SK-N-SH (cell line): ENCODE measurements at regions not wholly inside any gene's neighbourhood (a gene's known extent, or its start where the extent isn't known, plus 50 kb on each side); places are given as distances from the start of the nearest gene placed in this dataset.

Source experiments
- CTCF ChIA-PET: fragments of 300-600, 350-600 bp; formaldehyde crosslinking; extraction: SDS; loops from one replicate; lab custom pipeline; 2021; lab: Yijun Ruan, JAX
- POLR2A ChIA-PET: fragments of 350-600 bp; sonication (Branson Sonifier 250); formaldehyde crosslinking; extraction: SDS; loops from one replicate; lab custom pipeline; 2020; ENCODE audit warnings: antibody characterized with exemption, inconsistent platforms; lab: Yijun Ruan, JAX
- DNase-seq: peaks from one replicate; pipeline ENCODE4 v3.0.0; 2012
- H2AFZ ChIP-seq: fragments of 200-600 bp; sonication (generic); 2 replicates; pipeline ENCODE4 v1.8.1; 2016; ENCODE audit warnings: antibody characterized with exemption, mild to moderate bottlenecking, low read depth
- H3F3A ChIP-seq: fragments of 200-600 bp; sonication (generic); replicated peaks from 2 replicates; pipeline ENCODE3; 2016; ENCODE audit warnings: antibody characterized with exemption, mild to moderate bottlenecking; ENCODE audit not compliant: insufficient read depth
- H3K27ac ChIP-seq, 2 experiments: fragments of 200-500 bp in 1 of 2; fragments of 200-600 bp in 1 of 2; sonication (Bioruptor generic) in 1 of 2; sonication (generic), shearing (Covaris generic) in 1 of 2; 2 replicates each; pipeline versions ENCODE4 v1.5.1 to v1.6.1; 2014 to 2016; ENCODE audit warnings: low read depth in 2 of 2, inconsistent platforms in 1 of 2, low read length in 1 of 2, mild to moderate bottlenecking in 1 of 2, mixed read lengths in 1 of 2
- H3K27me3 ChIP-seq: fragments of 200-600 bp; sonication (generic), shearing (Covaris generic); 2 replicates; pipeline ENCODE4 v1.6.1; 2016; ENCODE audit warnings: mixed run types; ENCODE audit not compliant: insufficient read depth
- H3K36me3 ChIP-seq, 2 experiments: fragments of 200-500 bp in 1 of 2; fragments of 200-600 bp in 1 of 2; sonication (Bioruptor generic) in 1 of 2; sonication (generic) in 1 of 2; replicated peaks in 1 of 2; 2 replicates each; pipeline versions ENCODE3 to v1.5.1; 2014 to 2016; ENCODE audit warnings: low read length in 1 of 2, mild to moderate bottlenecking in 1 of 2; ENCODE audit not compliant: insufficient read depth in 2 of 2, control insufficient read depth in 1 of 2
- H3K4me1 ChIP-seq, 2 experiments: fragments of 200-500 bp in 1 of 2; fragments of 200-600 bp in 1 of 2; sonication (Bioruptor generic) in 1 of 2; sonication (generic), shearing (Covaris generic) in 1 of 2; 2 replicates each; pipeline versions ENCODE4 v1.5.1 to v1.6.1; 2014 to 2016; ENCODE audit warnings: low read depth in 1 of 2, low read length in 1 of 2, mixed run types in 1 of 2; ENCODE audit not compliant: insufficient read depth in 2 of 2, control insufficient read depth in 1 of 2
- H3K4me2 ChIP-seq: fragments of 200-600 bp; sonication (generic), shearing (Covaris generic); 2 replicates; pipeline ENCODE4 v1.6.1; 2017; ENCODE audit warnings: mixed run types
- H3K4me3 ChIP-seq, 2 experiments: fragments of 200-500 bp in 1 of 2; fragments of 200-600 bp in 1 of 2; sonication (Bioruptor generic) in 1 of 2; sonication (generic), shearing (Covaris generic) in 1 of 2; 2 replicates each; pipeline versions ENCODE4 v1.5.1 to v1.8.1; 2014 to 2016; ENCODE audit warnings: low read depth in 2 of 2, inconsistent platforms in 1 of 2, low read length in 1 of 2, mild to moderate bottlenecking in 1 of 2, mixed read lengths in 1 of 2, moderate library complexity in 1 of 2
- H3K79me2 ChIP-seq: fragments of 200-600 bp; sonication (generic); 2 replicates; pipeline ENCODE4 v1.8.1; 2017; ENCODE audit warnings: mild to moderate bottlenecking; ENCODE audit not compliant: insufficient read depth
- H3K9ac ChIP-seq: fragments of 200-600 bp; sonication (generic); 2 replicates; pipeline ENCODE4 v1.6.1; 2017; ENCODE audit warnings: mixed run types
- H3K9me2 ChIP-seq: fragments of 200-600 bp; sonication (generic); 2 replicates; pipeline ENCODE4 v1.6.1; 2017; ENCODE audit warnings: mixed run types
- H3K9me3 ChIP-seq: fragments of 200-600 bp; sonication (generic); 2 replicates; pipeline ENCODE4 v1.6.1; 2017; ENCODE audit warnings: mixed run types, mild to moderate bottlenecking, moderate library complexity
- H4K20me1 ChIP-seq: fragments of 200-600 bp; sonication (generic); 2 replicates; pipeline ENCODE4 v1.6.1; 2017; ENCODE audit warnings: mild to moderate bottlenecking, mixed run types; ENCODE audit not compliant: insufficient read depth
- CTCF ChIP-seq: fragments of 200-600 bp; sonication (generic); IDR thresholded peaks from 2 replicates; pipeline ENCODE4 v1.6.1; 2017; ENCODE audit warnings: antibody characterized with exemption, mild to moderate bottlenecking, moderate library complexity
- EZH2phosphoT487 ChIP-seq: fragments of 200-600 bp; sonication (generic); IDR thresholded peaks from 2 replicates; pipeline ENCODE4 v1.6.1; 2017; ENCODE audit warnings: low read depth, mixed run types, mild to moderate bottlenecking, antibody characterized with exemption, moderate library complexity, borderline replicate concordance
- FOXJ3 ChIP-seq: sonication (generic); formaldehyde crosslinking; IDR thresholded peaks from 2 replicates; pipeline ENCODE4 v1.5.1; 2020; ENCODE audit warnings: mild to moderate bottlenecking, missing genetic modification reagents
- GABPA ChIP-seq: IDR thresholded peaks from 2 replicates; pipeline ENCODE4 v1.4.0; 2012; ENCODE audit warnings: low read depth, mild to moderate bottlenecking
- JUND ChIP-seq: IDR thresholded peaks from 2 replicates; pipeline ENCODE4 v1.4.0; 2012
- MEF2A ChIP-seq: IDR thresholded peaks from 2 replicates; pipeline ENCODE4 v1.4.0; 2012; ENCODE audit warnings: low read depth, borderline replicate concordance
- NFIC ChIP-seq: IDR thresholded peaks from 2 replicates; pipeline ENCODE4 v1.4.0; 2012; ENCODE audit warnings: borderline replicate concordance
- REST ChIP-seq: IDR thresholded peaks from 2 replicates; pipeline ENCODE4 v1.6.1; 2012; ENCODE audit warnings: mild to moderate bottlenecking, low read depth, low read length, moderate library complexity
- SMC3 ChIP-seq: IDR thresholded peaks from 2 replicates; pipeline ENCODE4 v1.6.1; 2012; ENCODE audit warnings: low read depth, low read length, improper control_type of control experiment
- TAF1 ChIP-seq: IDR thresholded peaks from 2 replicates; pipeline ENCODE4 v1.6.1; 2012; ENCODE audit warnings: low read depth, mild to moderate bottlenecking, low read length, moderate library complexity, borderline replicate concordance
- USF1 ChIP-seq: IDR thresholded peaks from 2 replicates; pipeline ENCODE4 v1.4.0; 2012; ENCODE audit warnings: low read depth, borderline replicate concordance
- USF2 ChIP-seq: fragments of 150-350 bp; IDR thresholded peaks from 2 replicates; pipeline ENCODE4 v1.6.1; 2017; ENCODE audit warnings: antibody characterized with exemption, low read length, low read depth, borderline replicate concordance
- YY1 ChIP-seq: IDR thresholded peaks from 2 replicates; pipeline ENCODE4 v1.4.0; 2012; ENCODE audit warnings: low read depth, mild to moderate bottlenecking
- ZBTB33 ChIP-seq: IDR thresholded peaks from 2 replicates; pipeline ENCODE4 v1.4.0; 2012; ENCODE audit warnings: low read depth, borderline replicate concordance
- WGBS: methylation state at CpG from one replicate; pipeline ENCODE4 v1.1.6; 2017; ENCODE audit warnings: low lambda C conversion rate; 5-methylcytosine and 5-hydroxymethylcytosine counted together

DNA sequence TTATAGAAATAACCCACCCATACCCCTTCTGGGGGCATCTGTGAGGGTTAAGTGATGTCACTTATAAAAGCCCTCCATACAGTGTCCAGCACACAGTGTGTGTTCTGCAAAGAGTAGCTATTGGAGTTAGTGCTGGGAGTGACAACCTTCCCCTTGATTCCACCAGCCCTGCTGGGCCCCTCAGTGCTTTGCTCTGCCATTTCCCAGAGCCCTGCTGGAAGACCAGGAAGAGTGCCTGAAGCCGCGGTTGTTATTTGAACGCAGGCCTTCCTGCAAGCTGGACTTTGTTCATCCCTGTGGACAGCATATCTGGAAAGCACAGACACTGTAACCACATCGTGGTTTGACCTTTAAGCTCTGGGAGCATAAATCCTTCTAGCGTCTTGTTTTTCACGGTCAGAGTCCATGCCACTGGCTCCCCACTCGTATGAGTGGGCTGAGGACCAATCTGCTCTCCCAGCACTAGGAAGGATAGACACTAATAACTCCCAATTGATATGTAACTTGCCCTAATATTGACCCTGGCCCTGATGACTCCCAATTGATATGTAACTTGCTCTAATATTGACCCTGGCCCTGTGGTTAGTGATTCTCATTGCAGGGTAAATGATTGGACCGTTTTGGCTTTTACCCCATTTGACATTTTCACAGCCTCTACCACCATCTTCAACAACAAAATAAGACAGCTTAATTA, 297.1 kb upstream of the MAF start:
- Histone ChIP-seq H3K9me3 (no peaks in the 10 kb centered on the region), H3K9ac (no peak overlapping the region), H3K79me2 (no peaks in the 10 kb centered on the region), H3K9me2 (no peaks in the 10 kb centered on the region), H3K36me3 (no peaks in the 10 kb centered on the region), H3F3A (no peaks in the 10 kb centered on the region), H3K4me1 (no peaks in the 10 kb centered on the region), H2AFZ (no peak overlapping the region), H3K4me3 (no peak overlapping the region), H3K27me3 (no peaks in the 10 kb centered on the region), H3K27ac (no peak overlapping the region), H3K4me2 (no peak overlapping the region), H4K20me1 (no peaks in the 10 kb centered on the region)
- CTCF ChIA-PET = no interaction called here
- TF ChIP-seq SMC3 = no peak
- TF ChIP-seq ZBTB33 = no peak
- no peak for TF ChIP-seq YY1
- TF ChIP-seq JUND = no peak
- no peak for TF ChIP-seq TAF1
- no peak for TF ChIP-seq USF1
- no peak for TF ChIP-seq FOXJ3
- POLR2A ChIA-PET = no interaction called here
- WGBS = 22% methylated on average over 5 of the region's 8 CpGs
- no peak for DNase-seq

DNA sequence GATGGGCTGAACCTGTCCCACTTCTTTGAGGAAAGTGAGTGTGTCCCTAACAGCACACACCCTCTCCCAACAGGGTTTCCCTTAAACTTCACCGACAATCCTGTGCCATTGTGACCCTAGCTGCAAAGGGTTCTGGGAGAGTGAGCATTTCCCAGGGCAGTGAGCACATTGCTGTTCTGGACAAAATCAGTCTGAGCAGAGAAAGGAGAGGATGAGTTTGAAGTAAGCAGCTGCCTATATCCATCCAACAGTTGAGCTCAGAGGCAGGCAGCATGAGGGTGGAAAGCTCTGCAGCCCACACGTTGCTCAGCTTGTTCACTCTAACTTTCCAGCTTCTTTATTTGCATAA, 296.5 kb upstream of the MAF start:
- no peaks in the 10 kb centered on the region for H3K36me3 ChIP-seq
- ChIA-PET CTCF (no interaction called here), POLR2A (no interaction called here)
- H3K9me2 ChIP-seq = no peaks in the 10 kb centered on the region
- no peaks in the 10 kb centered on the region for H3F3A ChIP-seq
- no peaks in the 10 kb centered on the region for H3K4me1 ChIP-seq
- DNase-seq = no peak
- TF ChIP-seq USF2 = no peak
- no peak for TF ChIP-seq CTCF
- TF ChIP-seq EZH2phosphoT487 = no peak
- no peak for TF ChIP-seq NFIC
- TF ChIP-seq GABPA = no peak
- no peak for TF ChIP-seq MEF2A
- TF ChIP-seq REST = no peak
- H3K9me3 ChIP-seq = no peaks in the 10 kb centered on the region
- no peak overlapping the region for H3K4me2 ChIP-seq
- no peak overlapping the region for H3K4me3 ChIP-seq
- no peak overlapping the region for H2AFZ ChIP-seq
- H3K27me3 ChIP-seq = no peaks in the 10 kb centered on the region
- no peak overlapping the region for H3K9ac ChIP-seq
- H3K27ac ChIP-seq = no peak overlapping the region
- WGBS = 16% methylated on average over 2 of the region's 2 CpGs
- no peaks in the 10 kb centered on the region for H4K20me1 ChIP-seq
- H3K79me2 ChIP-seq = no peaks in the 10 kb centered on the region
